Heart left ventricle (tissue), 13 donors: ENCODE measurements at regions not wholly inside any gene's neighbourhood (a gene's known extent, or its start where the extent isn't known, plus 50 kb on each side); places are given as distances from the start of the nearest gene placed in this dataset.

Experiments used
- POLR2A ChIP-seq, 2 donors: fragments of 450-650 bp; IDR thresholded peaks; one replicate each; pipeline ENCODE4 v1.6.1; 2017; ENCODE audit warnings: antibody characterized with exemption in 2 of 2, mild to moderate bottlenecking in 2 of 2, moderate library complexity in 2 of 2
- TF ChIP-seq, protein P1 (sequence below), 12 donors: fragments of 200-600 bp; sonication (generic) in 4 of 12; IDR thresholded peaks; one replicate each; pipeline versions ENCODE4 v1.5.0 to v1.8.0; 2018 to 2022; ENCODE audit warnings: antibody characterized with exemption in 12 of 12, mild to moderate bottlenecking in 5 of 12
- donor health status: ischemic (EF 13 %, LVEDD 7.1; RV severe dilation, severe dysfunction).
- donor health status: DM: no; HTN: yes; CAD: no.
- donor health status: DM: no; HTN: no; CAD: no.
- donor health status: ischemic (EF 25% LVEDD 6.9; RV normal size, moderate dysfunction).
- donor health status: ischemic (EF 25% LVEDD 5.7; RV mildly dilated, moderate dysfunction).
- donor health status: ischemic (EF 35%, LVEDD 5.7; RV mildly dilated, moderate dysfunction).
- donor health status: nonischemic (EF 11% LVEDD 7.7; RV severe dilation, severe dysfunction).
- donor health status: DM: yes; HTN: yes; CAD: no.
- donor health status: PGD.
- donor health status: ischemic (EF 29% LVEDD 5.4; RV normal size, mild dysfunction).
- donor health status: nonischemic (EF 23%, LVEDD 6.1; RV moderate dilation, normal function).

DNA sequence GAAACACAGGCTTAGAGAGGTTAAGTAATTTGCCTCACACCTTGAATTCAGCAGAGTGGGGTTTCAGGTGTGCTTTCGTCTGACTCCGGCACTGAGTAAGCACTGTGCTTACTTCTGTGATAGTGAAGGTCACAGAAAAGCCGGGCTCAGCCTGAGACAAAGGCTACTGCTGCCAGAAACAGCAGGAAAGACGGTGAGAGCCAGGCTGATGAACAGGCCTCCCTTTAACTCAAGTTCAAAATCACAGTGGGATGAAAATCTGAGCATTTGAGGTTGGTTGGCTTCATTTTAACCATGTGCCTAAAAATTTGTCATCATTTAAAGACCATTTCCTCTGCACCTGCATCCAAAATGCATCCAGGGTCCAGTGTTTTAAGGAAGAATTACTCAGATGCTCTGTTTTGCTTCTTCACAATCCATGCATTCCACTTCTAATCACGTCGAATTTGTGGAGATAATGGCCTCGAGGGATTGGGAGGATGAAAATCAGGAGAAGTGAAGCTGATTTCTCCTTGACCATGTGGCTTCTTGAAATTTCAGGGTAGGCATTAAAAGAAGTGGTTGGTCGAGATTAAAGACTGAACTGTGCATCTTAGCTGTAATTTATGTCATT is 121.2 kb upstream of the LNX1 start:
- TF ChIP-seq, protein P1, sequence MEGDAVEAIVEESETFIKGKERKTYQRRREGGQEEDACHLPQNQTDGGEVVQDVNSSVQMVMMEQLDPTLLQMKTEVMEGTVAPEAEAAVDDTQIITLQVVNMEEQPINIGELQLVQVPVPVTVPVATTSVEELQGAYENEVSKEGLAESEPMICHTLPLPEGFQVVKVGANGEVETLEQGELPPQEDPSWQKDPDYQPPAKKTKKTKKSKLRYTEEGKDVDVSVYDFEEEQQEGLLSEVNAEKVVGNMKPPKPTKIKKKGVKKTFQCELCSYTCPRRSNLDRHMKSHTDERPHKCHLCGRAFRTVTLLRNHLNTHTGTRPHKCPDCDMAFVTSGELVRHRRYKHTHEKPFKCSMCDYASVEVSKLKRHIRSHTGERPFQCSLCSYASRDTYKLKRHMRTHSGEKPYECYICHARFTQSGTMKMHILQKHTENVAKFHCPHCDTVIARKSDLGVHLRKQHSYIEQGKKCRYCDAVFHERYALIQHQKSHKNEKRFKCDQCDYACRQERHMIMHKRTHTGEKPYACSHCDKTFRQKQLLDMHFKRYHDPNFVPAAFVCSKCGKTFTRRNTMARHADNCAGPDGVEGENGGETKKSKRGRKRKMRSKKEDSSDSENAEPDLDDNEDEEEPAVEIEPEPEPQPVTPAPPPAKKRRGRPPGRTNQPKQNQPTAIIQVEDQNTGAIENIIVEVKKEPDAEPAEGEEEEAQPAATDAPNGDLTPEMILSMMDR (IDR thresholded peaks at IDR 0.05), result no peak
- no peak for TF ChIP-seq POLR2A (IDR thresholded peaks at IDR 0.05)
